GM06990 (cell line): ENCODE measurements at regions not wholly inside any gene's neighbourhood (a gene's known extent, or its start where the extent isn't known, plus 50 kb on each side); places are given as distances from the start of the nearest gene placed in this dataset.

Source experiments
- DNase-seq: peaks from one replicate; pipeline ENCODE4 v3.0.0-alpha.2; 2011; ENCODE audit not compliant: insufficient read length; ENCODE audit errors: extremely low read depth
- H3K27me3 ChIP-seq: replicated peaks from 2 replicates; pipeline ENCODE4 v1.6.0; 2011; ENCODE audit warnings: low read length; ENCODE audit not compliant: control insufficient read depth, insufficient read depth
- H3K36me3 ChIP-seq: 2 replicates; pipeline ENCODE4 v1.5.1; 2011; ENCODE audit warnings: low read length; ENCODE audit not compliant: control insufficient read depth, insufficient read depth
- H3K4me3 ChIP-seq: replicated peaks from 2 replicates; pipeline ENCODE4 v1.5.1; 2011; ENCODE audit warnings: low read depth, mild to moderate bottlenecking, control low read depth, low read length
- TF ChIP-seq, protein P1 (sequence below): IDR thresholded peaks from 2 replicates; pipeline ENCODE4 v1.5.1; 2011; ENCODE audit warnings: low read length, control low read depth, mild to moderate bottlenecking, inconsistent platforms; ENCODE audit not compliant: insufficient read depth, poor library complexity, severe bottlenecking

DNA sequence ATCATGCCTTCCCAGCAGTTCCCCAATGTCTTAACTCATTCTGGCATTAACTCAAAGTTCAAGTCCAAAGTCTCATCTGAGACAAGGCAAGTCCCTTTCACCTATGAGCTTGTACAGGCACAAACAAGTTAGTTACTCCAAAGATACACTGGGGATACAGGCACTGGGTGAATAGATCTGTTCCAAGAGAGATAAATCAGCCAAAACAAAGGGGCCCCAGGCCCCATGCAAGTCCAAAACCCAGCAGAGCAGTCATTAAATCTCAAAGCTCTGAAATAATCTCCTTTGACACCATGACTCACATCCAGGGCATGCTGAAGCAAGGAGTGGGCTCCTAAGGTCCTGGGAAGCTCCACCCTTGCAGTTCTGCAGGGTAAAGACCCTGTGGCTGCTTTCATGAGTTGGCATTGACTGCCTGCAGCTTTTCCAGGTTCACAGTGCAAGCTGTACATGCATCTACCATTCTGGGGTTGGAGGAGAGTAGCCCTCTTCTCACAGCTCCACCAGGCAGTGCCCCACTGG, 332.2 kb upstream of the KIF2B start:
- no peak for DNase-seq
- TF ChIP-seq, protein P1, sequence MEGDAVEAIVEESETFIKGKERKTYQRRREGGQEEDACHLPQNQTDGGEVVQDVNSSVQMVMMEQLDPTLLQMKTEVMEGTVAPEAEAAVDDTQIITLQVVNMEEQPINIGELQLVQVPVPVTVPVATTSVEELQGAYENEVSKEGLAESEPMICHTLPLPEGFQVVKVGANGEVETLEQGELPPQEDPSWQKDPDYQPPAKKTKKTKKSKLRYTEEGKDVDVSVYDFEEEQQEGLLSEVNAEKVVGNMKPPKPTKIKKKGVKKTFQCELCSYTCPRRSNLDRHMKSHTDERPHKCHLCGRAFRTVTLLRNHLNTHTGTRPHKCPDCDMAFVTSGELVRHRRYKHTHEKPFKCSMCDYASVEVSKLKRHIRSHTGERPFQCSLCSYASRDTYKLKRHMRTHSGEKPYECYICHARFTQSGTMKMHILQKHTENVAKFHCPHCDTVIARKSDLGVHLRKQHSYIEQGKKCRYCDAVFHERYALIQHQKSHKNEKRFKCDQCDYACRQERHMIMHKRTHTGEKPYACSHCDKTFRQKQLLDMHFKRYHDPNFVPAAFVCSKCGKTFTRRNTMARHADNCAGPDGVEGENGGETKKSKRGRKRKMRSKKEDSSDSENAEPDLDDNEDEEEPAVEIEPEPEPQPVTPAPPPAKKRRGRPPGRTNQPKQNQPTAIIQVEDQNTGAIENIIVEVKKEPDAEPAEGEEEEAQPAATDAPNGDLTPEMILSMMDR: no peak
- Histone ChIP-seq H3K4me3 (no peak overlapping the region), H3K27me3 (no peaks in the 10 kb centered on the region), H3K36me3 (no peaks in the 10 kb centered on the region)

DNA sequence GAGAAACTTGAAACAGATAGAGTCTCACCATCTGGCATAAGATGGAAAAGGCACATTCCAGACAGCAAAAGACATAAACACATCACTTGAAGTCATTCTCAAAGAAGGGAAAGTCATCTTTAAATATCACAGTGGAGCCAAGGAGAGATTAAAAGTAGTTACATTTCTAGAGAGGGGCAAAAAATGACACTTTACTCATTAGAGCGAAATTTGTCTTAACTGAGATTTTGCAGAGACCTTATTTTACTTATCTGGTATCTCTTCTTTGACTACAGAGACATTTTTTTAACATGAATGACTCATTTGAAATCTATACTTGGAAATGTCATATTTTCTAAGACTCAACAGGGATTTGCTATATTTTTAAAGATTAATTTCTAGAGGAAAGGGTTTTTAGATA, 339.0 kb upstream of the KIF2B start:
- H3K36me3 ChIP-seq: no peaks in the 10 kb centered on the region
- TF ChIP-seq, protein P1: no peak
- H3K4me3 ChIP-seq: no peak overlapping the region
- H3K27me3 ChIP-seq: no peaks in the 10 kb centered on the region
- DNase-seq: no peak

DNA sequence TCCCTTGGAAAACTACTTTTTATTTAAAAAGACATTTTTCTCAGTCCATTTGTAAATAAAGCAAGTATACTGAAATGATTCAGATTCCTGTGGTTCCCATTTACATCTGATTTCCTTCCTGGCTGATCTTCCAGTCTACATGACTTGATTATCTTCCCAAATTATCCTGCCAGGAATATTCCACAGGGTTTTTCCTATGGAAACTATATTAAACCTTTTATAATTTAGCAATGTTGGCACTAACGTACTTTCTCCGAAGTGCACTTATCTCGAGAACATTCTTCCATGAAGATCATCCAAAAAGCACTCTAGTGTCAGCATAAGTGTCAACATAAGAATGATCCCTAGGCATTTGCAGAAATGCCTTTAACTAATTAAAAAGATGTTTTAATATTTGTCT, 347.7 kb upstream of the KIF2B start:
- Histone ChIP-seq H3K4me3 (no peak overlapping the region), H3K36me3 (no peaks in the 10 kb centered on the region), H3K27me3 (no peaks in the 10 kb centered on the region)
- DNase-seq: no peak
- TF ChIP-seq, protein P1: no peak

DNA sequence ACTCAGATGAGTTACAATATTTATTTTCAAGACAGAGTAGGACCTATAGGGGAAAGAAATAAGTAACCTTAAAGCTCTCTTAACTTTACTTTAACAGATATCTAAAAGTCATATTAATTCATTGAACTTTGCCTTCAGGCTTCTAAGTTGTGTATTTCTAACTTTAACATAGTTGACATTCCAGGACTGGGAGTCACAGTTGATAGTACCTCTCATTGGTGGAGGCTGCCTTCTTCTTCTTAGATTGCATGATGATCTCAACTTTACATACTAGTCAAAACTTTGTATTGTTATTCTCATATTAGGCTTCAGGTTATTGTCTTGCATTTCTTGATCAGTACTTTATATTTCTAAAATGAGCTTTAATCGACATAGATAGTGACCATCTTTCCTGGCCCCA, 350.1 kb upstream of the KIF2B start:
- no peak overlapping the region for H3K4me3 ChIP-seq
- TF ChIP-seq, protein P1: no peak
- no peak for DNase-seq
- no peaks in the 10 kb centered on the region for H3K27me3 ChIP-seq
- H3K36me3 ChIP-seq: no peaks in the 10 kb centered on the region

DNA sequence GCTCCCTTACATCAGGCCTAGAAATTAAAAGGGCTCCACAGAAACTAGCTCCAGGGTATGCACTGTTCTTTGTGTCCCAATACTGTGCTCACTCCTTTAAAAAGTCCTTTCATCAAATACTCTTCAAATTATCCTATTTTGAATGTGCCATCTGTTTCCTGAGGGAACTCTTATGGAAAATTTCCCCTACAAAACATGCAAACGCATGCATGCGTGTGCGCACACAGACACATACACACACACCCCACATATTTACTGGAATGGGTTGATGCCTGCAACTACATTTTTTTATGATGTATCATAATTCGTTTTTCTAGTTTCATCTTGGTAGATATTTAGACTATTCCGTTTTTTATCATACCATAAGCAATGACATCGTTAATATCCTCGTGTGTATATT, 351.2 kb upstream of the KIF2B start:
- Histone ChIP-seq H3K4me3 (no peak overlapping the region), H3K36me3 (no peaks in the 10 kb centered on the region), H3K27me3 (no peaks in the 10 kb centered on the region)
- TF ChIP-seq, protein P1: no peak
- DNase-seq: no peak

DNA sequence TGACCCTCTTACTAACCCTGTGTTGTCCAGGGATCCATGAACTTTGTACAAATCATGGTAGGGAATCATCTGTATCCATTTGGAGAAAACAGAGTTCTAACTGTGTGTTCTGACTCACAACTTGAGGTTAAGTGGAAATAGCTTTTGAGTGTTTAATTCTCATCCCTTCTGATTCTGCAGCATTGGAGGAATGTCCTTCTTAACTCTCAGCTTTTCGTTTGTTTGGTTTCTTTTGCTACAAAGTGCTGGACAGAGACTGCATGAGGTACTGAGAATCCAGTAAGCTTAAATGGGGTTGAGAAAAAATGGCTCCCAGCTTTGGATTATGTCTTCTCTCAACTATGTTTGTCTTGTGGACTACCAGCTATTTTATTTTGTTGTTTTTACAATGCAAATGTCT, 352.1 kb upstream of the KIF2B start:
- Histone ChIP-seq H3K27me3 (no peaks in the 10 kb centered on the region), H3K36me3 (no peaks in the 10 kb centered on the region), H3K4me3 (no peak overlapping the region)
- TF ChIP-seq, protein P1: no peak
- DNase-seq: no peak
